ENCODE measurements at regions not wholly inside any gene's neighbourhood (a gene's known extent, or its start where the extent isn't known, plus 50 kb on each side); places are given as distances from the start of the nearest gene placed in this dataset.

GRCh38 chr10:2439983-2440382 is 627.4 kb upstream of the PFKP start:
- Mint-ChIP-seq H3K9me3 (peaks cover 6% of the 10 kb centered on the region), H3K27me3 (ENCODE audit: insufficient read depth, low read depth, poor library complexity) (peaks cover 4% of the 10 kb centered on the region)
- H3K27me3 ChIP-seq (ENCODE audit: insufficient read depth) = no peaks in the 10 kb centered on the region

GRCh38 chr10:2439000-2439399 is 628.3 kb upstream of the PFKP start:
- Mint-ChIP-seq H3K4me1 (no peaks in the 10 kb centered on the region), H3K27me3 (ENCODE audit: insufficient read depth, low read depth, poor library complexity) (peaks cover 4% of the 10 kb centered on the region), H3K36me3 (ENCODE audit: low read depth) (peaks cover 11% of the 10 kb centered on the region; the same call in 2 of the 3 replicates), H3K4me3 (no peak overlapping the region), H3K27ac (no peak overlapping the region), H3K9me3 (peaks cover 15% of the 10 kb centered on the region)
- no peak overlapping the region for H3K4me3 ChIP-seq
- no peak overlapping the region for H3K4me2 ChIP-seq
- H4K20me1 ChIP-seq (replicated peaks; ENCODE audit: insufficient read depth) = no peaks in the 10 kb centered on the region
- peaks cover 5% of the 10 kb centered on the region; the same call in 1 of the 2 replicates for H3K9me2 ChIP-seq (ENCODE audit: insufficient read depth)
- no peaks in the 10 kb centered on the region for H3K4me1 ChIP-seq (ENCODE audit: insufficient read depth)
- H3K79me2 ChIP-seq (replicated peaks; ENCODE audit: insufficient read depth) = no peaks in the 10 kb centered on the region
- H3F3A ChIP-seq (replicated peaks; ENCODE audit: low read depth) = no peaks in the 10 kb centered on the region
- TF ChIP-seq EZH2phosphoT487 (IDR thresholded peaks at IDR 0.05; ENCODE audit: unreplicated experiment) (no peak), STAT1 (IDR thresholded peaks at IDR 0.05; ENCODE audit: unreplicated experiment) (no peak), NANOG (IDR thresholded peaks at IDR 0.05; ENCODE audit: borderline replicate concordance) (no peak), ZNF114 (CRISPR knock-in tag; IDR thresholded peaks at IDR 0.05) (no peak)
- ATAC-seq (no peak), DNase-seq (ENCODE audit: low spot score) (no peak)
- no peak overlapping the region for H2AFZ ChIP-seq
- H3K27me3 ChIP-seq (ENCODE audit: insufficient read depth) = no peaks in the 10 kb centered on the region
- H3K36me3 ChIP-seq (ENCODE audit: insufficient read depth) = no peaks in the 10 kb centered on the region
- no peak overlapping the region for H3K27ac ChIP-seq (ENCODE audit: low read depth)

More at GRCh38 chr10:2439983-2440382, 627.4 kb upstream of the PFKP start:
- H3K9me2 ChIP-seq (ENCODE audit: insufficient read depth) = peaks cover 5% of the 10 kb centered on the region; the same call in 1 of the 2 replicates
- no peaks in the 10 kb centered on the region for H3F3A ChIP-seq (replicated peaks; ENCODE audit: low read depth)
- H3K36me3 Mint-ChIP-seq (ENCODE audit: low read depth) = peaks cover 4% of the 10 kb centered on the region; the same call in 2 of the 3 replicates
- no peak overlapping the region for H3K4me2 ChIP-seq
- no peaks in the 10 kb centered on the region for H3K4me1 Mint-ChIP-seq
- no peaks in the 10 kb centered on the region for H4K20me1 ChIP-seq (replicated peaks; ENCODE audit: insufficient read depth)
- no peak overlapping the region for H3K27ac Mint-ChIP-seq
- DNase-seq (ENCODE audit: low spot score) = no peak
- H3K79me2 ChIP-seq (replicated peaks; ENCODE audit: insufficient read depth) = no peaks in the 10 kb centered on the region
- H3K4me1 ChIP-seq (ENCODE audit: insufficient read depth) = no peaks in the 10 kb centered on the region
- H3K27ac ChIP-seq (ENCODE audit: low read depth) = no peak overlapping the region
- H2AFZ ChIP-seq = no peak overlapping the region
- ATAC-seq = no peak
- H3K36me3 ChIP-seq (ENCODE audit: insufficient read depth) = no peaks in the 10 kb centered on the region
- TF ChIP-seq, protein P1, sequence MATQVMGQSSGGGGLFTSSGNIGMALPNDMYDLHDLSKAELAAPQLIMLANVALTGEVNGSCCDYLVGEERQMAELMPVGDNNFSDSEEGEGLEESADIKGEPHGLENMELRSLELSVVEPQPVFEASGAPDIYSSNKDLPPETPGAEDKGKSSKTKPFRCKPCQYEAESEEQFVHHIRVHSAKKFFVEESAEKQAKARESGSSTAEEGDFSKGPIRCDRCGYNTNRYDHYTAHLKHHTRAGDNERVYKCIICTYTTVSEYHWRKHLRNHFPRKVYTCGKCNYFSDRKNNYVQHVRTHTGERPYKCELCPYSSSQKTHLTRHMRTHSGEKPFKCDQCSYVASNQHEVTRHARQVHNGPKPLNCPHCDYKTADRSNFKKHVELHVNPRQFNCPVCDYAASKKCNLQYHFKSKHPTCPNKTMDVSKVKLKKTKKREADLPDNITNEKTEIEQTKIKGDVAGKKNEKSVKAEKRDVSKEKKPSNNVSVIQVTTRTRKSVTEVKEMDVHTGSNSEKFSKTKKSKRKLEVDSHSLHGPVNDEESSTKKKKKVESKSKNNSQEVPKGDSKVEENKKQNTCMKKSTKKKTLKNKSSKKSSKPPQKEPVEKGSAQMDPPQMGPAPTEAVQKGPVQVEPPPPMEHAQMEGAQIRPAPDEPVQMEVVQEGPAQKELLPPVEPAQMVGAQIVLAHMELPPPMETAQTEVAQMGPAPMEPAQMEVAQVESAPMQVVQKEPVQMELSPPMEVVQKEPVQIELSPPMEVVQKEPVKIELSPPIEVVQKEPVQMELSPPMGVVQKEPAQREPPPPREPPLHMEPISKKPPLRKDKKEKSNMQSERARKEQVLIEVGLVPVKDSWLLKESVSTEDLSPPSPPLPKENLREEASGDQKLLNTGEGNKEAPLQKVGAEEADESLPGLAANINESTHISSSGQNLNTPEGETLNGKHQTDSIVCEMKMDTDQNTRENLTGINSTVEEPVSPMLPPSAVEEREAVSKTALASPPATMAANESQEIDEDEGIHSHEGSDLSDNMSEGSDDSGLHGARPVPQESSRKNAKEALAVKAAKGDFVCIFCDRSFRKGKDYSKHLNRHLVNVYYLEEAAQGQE (IDR thresholded peaks at IDR 0.05; ENCODE audit: unreplicated experiment) = no peak
- TF ChIP-seq POLR2AphosphoS5 (IDR thresholded peaks at IDR 0.05; ENCODE audit: low read depth) (no peak), ZNF331 (CRISPR knock-in tag; IDR thresholded peaks at IDR 0.05; ENCODE audit: low read depth) (no peak), ZNF114 (CRISPR knock-in tag; IDR thresholded peaks at IDR 0.05) (no peak)
- TF ChIP-seq, protein P2, sequence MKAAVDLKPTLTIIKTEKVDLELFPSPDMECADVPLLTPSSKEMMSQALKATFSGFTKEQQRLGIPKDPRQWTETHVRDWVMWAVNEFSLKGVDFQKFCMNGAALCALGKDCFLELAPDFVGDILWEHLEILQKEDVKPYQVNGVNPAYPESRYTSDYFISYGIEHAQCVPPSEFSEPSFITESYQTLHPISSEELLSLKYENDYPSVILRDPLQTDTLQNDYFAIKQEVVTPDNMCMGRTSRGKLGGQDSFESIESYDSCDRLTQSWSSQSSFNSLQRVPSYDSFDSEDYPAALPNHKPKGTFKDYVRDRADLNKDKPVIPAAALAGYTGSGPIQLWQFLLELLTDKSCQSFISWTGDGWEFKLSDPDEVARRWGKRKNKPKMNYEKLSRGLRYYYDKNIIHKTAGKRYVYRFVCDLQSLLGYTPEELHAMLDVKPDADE (IDR thresholded peaks at IDR 0.05) = no peak
- no peak overlapping the region for H3K4me3 ChIP-seq
- H3K4me3 Mint-ChIP-seq = no peak overlapping the region
